HG03097 (cell line): ENCODE measurements at regions not wholly inside any gene's neighbourhood (a gene's known extent, or its start where the extent isn't known, plus 50 kb on each side); places are given as distances from the start of the nearest gene placed in this dataset.

Experiments
- ATAC-seq: cut with Tn5 transposase; IDR thresholded peaks from one replicate; pipeline ENCODE4 v1.9.1; 2021; ENCODE audit not compliant: unreplicated experiment, low FRiP score

DNA sequence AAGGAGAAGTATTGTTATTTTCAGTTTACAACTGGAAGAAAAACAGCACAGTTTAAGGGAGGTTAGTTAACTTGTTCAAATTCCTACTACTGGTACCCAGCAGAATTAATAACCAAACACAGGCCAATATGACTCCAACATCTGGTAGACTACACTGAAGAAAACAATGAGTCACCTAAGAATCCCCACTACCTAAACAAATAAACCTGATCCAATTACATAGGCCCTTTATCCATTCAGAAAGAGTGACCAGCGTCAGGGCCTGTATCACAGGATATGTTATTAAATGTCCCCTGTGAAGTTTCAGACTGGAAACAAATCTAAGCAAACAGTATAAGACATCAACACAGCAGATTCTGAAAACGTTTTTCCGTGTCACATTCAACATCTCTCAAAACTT, 492.5 kb upstream of the INTU start:
- ATAC-seq: no peak

DNA sequence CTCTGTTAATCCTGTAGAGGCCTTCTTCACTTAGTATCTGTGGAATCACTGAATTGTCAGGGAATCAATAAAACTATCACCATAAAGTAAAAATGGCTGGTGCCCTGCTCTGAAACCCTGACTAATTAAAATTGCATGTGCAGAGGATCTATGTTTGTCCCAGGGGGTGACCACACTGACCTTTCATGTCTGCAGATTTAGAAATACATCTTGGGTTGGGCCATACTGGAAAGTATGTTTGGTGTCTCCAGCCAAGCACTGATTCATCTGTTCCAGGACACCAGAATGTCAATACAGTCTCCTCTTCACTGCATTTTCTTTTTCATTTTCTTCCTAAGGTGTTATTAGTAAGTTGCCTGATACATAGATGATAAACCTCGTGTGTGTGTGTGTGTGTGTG, 490.9 kb upstream of the INTU start:
- no peak for ATAC-seq

DNA sequence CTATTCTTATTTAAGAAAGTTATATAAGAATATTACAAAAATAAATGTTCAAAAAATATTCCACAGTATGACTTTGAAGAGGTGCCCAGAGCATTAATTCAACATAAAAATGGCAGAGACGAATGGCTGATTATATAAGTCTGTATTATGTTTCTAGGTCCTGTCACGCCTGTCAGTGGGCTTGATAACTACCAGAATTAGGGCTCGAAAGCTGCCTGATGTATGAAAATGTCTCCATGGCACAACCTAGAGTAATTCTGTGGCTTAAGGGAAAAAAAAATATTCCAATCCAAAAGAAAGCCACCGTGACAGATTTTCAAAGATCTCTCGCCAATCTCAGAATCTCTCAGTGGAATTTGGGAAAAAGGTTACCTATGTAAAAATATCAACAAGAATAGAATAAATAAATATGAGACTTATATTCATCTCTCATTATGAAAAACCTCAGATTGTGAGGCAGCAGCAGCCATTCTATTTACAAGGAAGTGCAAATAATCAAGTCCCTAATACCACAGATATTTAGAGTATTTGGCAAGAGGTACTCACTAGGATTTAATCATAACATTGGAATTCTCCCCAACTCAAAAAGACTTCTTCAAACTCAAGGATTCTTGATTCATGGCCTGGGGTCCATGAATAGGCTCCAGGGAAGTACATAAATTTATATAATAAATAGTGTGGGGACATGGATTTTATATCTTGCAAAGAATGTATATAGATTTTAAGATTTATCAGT, 489.1 kb upstream of the INTU start:
- no peak for ATAC-seq

DNA sequence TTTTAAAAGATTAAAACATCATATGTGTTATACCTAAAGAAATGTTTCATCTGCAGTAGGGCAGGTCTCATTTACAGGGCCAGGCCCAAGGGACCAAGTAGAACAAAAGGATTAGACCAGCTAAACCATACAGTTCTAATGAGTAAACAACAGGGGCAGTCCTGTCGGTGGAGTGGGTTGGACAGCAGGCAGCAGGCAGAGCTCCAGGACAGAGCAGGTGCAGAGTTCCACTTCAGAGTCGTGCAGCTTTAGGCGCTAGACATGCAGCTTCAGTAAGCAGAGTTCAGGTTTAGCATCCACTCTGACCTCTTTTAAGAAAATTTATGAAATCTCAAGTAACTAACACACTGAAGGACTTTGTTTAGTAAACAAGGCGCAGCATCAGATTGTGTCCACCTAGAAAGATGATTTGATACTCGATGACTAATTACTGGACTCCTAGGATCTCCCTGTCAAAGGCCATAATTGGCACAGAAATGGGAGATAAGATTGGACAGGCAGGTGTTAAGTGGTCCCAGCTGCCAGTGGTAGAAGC, 487.7 kb upstream of the INTU start:
- no peak for ATAC-seq

DNA sequence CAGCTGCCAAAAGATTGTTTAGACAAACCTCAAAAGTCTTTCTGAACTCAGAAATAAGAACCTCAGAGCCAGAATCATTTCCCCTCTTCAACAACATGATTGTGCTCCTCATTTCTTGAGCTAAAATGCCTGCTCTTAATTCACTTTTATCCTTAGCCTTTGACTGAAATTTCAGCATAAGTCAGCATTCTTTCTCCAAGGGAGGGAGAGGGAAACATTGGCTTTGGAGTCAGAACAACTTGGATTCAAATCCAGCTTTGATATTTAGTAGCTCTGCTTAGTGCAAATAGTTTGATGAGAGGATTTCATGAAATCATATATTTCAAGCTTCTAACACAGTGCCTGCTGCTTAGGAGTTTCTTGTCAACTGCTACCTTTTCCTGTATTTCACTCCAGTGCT, 484.6 kb upstream of the INTU start:
- ATAC-seq: no peak

DNA sequence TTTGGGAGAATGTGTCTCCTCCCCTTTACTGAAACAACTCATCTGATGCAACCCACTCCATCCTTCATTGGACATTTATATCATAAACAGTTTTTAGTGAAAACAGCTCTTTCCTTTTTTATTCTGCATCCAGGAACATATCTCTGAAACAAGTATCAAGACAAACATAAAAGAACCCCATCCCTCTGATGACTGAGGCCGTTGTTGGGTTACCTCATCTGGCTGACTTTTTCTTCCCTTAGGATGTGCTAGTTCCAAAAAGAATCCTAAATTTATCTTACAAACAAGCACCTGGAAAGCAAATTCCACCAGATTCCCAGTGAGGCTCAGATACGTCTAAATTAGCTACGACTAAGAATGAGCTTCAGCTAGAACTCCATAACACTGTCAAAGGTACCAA, 483.7 kb upstream of the INTU start:
- ATAC-seq: no peak

DNA sequence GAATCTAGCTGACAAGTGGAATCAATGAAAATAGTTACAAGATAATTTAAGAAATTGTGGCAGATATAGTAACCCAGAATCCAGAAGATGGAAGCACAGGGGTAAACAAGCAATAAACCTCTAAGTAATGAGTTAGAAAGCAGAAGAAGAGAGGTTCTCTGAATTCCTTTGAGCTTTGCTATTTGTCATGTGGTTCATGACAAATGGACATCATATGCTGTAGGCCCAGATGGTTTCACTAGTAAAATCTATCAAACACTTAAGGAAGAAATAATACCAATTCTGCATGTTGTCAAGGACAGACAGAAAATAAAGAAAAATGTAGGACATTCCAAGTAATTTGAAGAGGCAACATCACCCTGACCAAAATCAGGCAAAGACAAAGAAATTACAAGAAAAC, 480.8 kb upstream of the INTU start:
- no peak for ATAC-seq

DNA sequence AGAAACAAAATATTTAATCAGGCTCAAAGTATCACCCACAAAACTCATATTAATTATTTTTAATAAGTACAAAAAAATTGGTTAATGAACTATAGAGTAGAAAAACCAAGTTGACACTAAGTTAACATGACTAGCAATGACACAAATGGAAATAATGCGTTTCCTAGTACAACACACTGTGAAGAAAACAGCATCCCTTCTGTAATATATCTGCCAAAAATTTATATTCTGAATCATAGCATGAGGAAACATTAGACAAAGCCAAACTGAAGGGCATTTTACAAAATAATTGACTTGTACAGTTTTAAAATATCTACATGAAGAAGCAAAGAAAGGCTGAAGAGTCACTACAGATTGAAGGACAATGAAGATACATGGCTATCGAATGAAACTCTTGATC, 477.6 kb upstream of the INTU start:
- ATAC-seq: no peak

DNA sequence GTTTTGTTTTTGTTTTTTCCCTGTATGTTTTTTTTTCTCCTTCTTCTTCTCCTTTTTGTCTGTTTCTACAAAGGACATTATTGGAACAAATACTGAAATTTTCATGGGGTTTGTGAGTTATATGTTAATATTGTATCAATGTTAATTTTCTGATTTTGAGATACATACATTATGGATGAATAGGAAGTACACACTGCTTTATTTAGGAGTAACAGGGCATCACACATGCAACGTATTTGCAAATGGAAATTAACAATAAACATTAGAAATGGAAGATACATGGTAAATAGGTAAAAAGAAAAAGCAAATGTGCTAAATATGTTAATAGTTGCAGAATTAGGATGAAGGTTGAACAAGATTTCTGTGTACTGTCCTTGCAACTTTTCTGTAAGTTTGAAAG, 477.2 kb upstream of the INTU start:
- no peak for ATAC-seq

DNA sequence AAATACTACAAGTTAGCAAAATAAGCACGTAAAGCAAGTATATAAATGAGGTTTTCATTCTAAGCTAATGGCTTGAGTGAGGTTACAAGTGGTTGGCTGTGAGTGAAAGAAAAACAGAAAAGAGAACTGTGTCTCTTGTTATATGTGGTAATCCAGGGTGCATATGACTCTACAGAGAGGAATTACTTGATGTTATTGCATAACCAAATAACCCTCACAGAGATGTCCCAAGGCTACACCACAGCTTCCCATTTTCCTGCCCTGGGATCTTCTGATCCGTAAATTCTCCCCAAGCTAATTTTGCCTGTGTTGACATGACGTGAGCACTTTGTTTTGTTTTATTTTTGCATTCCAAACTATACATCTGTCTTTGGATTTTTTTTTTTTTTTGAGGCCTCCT, 470.0 kb upstream of the INTU start:
- ATAC-seq: no peak

DNA sequence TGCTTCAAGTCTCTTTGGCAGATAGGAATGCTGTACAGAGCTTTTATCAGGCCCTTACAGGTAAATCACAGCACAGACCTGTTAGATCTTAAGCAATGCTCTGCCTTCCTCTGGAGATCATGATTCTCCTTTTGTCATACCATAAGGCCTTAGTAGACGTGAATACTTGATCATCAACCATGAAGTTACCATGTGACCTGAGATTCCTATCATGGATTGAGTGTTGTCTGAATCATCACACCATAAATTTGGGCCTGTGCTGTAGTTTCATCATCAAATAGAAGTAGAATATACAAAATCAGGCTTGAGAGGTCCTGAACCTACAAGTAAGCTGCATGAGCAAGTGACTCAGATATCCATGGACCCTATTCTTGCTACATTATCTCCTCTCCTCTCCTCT, 466.8 kb upstream of the INTU start:
- ATAC-seq: no peak

DNA sequence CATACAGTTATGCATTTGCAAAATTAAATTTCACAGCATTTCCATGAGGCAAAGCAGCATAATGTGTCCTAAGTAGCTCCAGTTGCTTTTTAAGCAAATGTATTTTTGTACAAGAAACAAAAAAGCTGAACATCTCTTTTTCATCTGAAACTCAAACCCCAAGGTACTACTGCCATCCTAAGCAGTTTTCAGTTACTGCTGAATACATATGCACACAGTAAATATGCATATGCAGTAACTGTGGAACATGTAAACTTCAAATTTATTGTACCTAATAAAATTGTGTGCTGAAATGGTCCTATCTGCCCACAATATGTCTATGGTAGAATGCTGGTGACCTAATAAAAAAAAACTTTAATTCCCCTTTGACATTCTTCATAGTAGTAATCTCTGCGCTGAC, 458.6 kb upstream of the INTU start:
- no peak for ATAC-seq

DNA sequence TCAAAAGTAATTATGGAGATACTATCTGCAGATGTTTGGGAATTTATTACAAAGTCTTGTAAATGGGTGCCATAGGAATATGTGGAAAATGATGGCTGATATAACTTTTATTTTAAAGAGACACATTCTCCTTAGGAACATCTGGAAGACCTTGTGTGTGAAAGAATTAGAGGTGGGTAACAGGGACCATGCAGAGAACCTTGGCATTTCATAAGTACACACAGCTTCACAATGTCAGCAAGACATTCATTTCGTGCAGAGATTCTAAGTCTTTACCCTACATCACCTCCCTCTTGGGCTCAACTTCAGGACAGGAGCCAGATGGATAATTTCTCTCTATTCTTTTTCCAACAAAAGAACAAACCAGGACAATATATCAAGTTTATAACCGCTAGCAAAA, 458.1 kb upstream of the INTU start:
- no peak for ATAC-seq

DNA sequence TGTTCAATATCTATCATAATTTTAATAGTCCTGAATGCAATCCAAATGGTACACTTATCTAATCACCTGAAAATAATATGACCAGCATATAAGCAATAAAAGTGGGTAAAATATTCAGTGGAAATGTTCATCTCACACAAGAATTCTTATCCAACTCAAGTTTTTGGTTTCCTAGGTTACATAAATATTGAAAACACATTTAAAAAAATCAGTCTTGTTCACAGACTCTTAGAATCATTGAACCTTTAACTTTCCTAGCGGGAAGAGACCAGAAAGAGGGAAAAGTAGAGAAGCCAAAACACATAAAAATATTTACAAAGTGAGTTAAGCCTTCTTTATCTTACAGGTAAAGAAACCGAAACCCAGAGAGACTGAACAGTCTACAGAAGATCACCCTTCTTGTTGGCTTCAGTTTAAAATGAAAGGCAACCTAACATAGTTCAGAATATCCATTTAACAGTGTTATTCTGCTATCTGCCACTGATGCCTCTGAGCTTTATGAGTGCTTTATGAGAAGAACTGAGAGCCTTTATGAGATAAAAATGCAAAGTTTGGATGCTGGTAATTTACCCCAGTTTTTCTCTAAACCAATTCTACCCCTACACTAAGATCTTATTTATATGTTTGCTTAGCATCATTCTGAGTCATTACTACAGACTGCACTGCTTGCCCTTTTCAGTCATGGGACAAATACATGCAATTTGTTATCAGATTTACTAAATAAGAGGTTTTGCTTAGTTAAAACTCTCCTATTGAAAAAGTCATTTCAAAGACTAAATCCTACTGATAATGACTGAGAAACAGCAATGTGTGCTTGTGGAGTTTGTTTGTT, 453.3 kb upstream of the INTU start:
- ATAC-seq: no peak

DNA sequence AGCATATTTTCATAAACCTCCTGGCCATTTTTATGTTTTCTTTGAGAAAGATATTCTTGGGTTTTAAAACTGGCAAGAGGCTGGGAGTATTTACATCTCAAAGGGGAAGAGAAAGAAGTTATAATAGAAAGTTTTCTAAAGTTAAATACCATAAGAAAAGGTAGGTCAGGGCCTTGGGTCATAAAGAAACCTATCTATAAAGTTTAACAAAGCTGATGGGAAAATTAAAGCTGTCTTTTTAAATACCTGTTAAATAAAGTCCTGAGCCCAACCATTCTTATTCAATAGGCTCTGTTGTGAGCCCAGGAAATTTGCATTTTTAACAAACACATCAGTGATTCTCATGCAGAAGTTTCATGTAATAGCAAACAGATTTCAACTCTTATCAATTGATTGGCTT, 451.8 kb upstream of the INTU start:
- no peak for ATAC-seq

DNA sequence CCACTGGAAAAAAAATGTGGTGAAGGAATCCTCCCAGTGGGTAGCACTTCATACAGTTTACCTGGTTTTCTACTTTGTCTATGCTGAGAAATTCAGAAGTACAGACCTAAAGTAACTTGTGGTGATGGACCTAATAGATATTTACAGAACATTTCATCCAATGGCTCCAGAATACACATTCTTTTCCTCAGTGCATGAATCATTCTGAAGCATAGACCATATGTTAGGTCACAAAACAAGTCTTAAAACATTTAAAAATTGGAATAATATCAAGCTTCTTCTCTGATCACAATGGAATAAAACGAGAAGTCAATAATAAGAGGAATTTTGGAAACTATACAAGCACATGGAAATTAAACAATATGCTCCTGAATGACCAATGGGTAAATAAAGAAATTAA, 450.1 kb upstream of the INTU start:
- no peak for ATAC-seq

DNA sequence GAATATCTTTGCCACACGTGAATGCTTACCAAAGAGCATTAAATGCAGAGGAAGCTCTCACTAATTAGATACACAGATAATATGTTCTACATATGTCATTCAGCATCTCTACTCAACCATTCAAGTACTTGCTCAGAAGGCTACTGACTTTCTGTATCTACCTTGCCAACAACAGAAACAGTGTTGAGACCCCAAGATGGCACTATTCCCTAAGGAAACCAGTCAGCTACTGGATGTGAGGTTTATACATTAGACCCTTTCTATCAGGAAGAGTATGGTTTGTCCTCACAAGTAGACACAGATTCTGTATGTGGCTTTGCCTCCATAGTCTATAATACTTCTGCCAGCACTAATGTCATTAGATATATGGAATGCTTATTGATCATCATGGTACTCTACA, 443.9 kb upstream of the INTU start:
- no peak for ATAC-seq

DNA sequence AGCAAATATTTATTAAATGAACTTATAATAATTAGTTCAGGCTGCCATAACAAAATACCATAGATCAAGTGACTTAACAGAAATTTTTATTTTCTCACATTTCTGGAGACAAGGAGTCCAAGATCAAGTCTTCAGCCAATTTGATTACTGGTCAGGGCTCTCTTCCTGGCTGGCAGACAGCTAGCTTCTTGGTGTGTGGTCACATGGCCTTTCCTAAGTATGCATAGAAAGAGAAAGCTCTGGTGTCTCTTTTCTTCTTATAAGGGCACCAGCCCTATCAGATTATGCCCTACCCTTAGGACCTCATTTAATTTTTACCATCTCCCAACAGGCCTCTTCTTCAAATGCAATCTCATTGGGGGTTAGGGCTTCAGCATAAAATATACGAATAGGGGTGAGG, 438.5 kb upstream of the INTU start:
- ATAC-seq: no peak

DNA sequence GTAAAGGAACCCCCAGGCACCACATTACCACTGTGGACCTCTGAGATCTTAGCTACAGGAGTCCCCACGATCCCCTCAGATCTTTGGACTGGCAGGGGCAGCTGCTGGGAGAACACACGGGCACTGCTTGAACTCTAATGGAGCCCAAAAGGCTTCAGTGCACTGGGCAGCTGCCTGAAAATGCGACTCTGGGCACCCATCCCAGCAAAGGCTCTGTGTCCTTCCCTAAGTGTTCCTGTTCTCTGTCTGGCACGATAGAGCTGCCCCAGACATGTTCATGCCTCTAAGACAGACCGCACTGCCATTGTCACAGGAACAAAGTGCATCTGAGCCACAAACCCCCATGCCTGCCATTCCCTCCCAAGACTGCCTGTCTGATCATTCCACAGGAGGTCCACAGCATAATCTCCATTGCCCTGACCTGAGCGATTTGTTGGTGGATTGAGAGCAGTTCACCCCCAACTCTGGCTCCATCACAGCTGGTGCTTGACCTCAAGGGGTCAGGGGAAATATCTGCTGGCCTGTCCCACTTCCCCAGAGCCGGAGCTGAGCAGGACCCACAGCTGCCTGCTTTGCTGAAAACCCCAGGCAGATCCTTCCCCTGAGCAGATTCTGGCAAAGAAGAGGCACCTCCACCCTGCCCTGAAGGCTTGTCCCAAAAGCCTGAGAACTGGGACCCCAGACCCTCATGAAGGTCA, 436.0 kb upstream of the INTU start:
- no peak for ATAC-seq

DNA sequence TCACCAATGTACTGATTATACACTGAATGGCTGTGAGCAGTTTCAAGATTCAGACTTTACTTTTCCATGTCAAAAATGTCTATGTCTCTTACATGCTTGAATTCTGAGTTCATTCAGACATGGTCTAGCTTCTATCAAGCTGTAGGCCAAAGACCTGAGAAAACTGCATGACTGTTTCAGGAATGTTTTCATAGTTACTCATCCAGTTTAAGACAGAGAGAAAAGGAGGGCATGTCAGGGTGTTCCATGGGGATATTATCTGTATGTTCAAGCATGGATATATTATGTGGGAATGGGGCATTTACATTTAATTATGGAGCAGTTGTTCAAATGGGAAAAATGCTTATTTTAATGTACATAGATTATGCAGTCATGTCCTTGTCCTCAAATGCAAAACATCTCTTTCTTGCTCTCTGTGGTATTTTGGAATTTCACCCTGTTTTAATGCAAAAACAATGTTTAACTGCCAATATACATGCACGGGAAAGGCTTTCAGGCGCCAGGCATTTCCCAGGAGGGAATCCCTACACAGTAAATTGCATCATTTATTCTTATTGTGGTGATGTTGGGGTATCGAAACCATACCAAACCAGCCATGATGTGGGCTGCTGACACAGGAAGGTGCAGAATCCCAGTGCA, 429.1 kb upstream of the INTU start:
- ATAC-seq: no peak

DNA sequence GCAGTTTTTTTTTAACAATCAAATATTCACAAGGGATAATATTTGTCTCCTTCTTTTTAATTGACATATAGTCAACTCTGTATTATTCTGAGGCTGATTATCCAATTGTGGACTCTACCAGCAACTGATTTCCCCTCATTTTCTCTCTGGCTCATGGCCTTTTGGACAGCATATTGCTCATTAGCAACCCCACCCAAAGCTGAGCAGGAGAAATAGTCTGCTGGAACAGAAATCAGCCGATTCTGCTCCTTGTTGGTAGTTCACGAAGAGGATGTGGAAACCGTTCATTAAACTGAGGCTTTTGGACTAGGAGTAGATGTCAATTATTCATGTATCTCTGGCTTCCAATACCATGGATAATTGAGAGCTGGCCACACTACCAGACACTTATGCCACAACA, 428.4 kb upstream of the INTU start:
- ATAC-seq: no peak
